ENCODE measurements at regions not wholly inside any gene's neighbourhood (a gene's known extent, or its start where the extent isn't known, plus 50 kb on each side); places are given as distances from the start of the nearest gene placed in this dataset.

GRCh38 chr2:109049022-109049421 is 60.0 kb upstream of the EDAR start:
- H3K36me3 ChIP-seq (ENCODE audit: control insufficient read depth in 2 of 2, extremely low read depth in 1 of 2, insufficient read depth in 2 of 2, low read length in 2 of 2), result no peaks in the 10 kb centered on the region
- dilution Hi-C loops (cut with MboI; ENCODE audit: extremely low pct_ligation_motif_present, low sequenced_read_pairs), result no loop called here
- H3K4me1 ChIP-seq (ENCODE audit: control insufficient read depth, extremely low read depth, insufficient read depth, low read length), result no peaks in the 10 kb centered on the region
- H3K9ac ChIP-seq (replicated peaks; ENCODE audit: extremely low read depth, insufficient read depth, low read length), result no peak overlapping the region
- H3K9me3 ChIP-seq (replicated peaks; ENCODE audit: control insufficient read depth, insufficient read depth, low read length), result no peaks in the 10 kb centered on the region
- no TSS peak for BruUV-seq (replicated peaks)
- TF ChIP-seq MYC (IDR thresholded peaks at IDR 0.05; ENCODE audit: low read depth, low read length) (no peak), POLR2AphosphoS5 (IDR thresholded peaks at IDR 0.05; ENCODE audit: insufficient read depth, low read depth, low read length) (no peak), POLR2A (IDR thresholded peaks at IDR 0.05; ENCODE audit: low read depth, low read length) (no peak), GATA2 (IDR thresholded peaks at IDR 0.05; ENCODE audit: insufficient read depth, insufficient read length, low read depth, low read length) (no peak), EZH2 (IDR thresholded peaks at IDR 0.05; ENCODE audit: borderline replicate concordance, low read depth, low read length, severe bottlenecking) (no peak), JUN (IDR thresholded peaks at IDR 0.05; ENCODE audit: borderline replicate concordance, insufficient read depth, insufficient read length, low read depth) (no peak), FOS (IDR thresholded peaks at IDR 0.05; ENCODE audit: borderline replicate concordance, insufficient read depth, low read length) (no peak)
- TF ChIP-seq, protein P1, sequence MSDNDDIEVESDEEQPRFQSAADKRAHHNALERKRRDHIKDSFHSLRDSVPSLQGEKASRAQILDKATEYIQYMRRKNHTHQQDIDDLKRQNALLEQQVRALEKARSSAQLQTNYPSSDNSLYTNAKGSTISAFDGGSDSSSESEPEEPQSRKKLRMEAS (IDR thresholded peaks at IDR 0.05; ENCODE audit: insufficient read depth, insufficient read length), result no peak
- TF ChIP-seq, protein P2, sequence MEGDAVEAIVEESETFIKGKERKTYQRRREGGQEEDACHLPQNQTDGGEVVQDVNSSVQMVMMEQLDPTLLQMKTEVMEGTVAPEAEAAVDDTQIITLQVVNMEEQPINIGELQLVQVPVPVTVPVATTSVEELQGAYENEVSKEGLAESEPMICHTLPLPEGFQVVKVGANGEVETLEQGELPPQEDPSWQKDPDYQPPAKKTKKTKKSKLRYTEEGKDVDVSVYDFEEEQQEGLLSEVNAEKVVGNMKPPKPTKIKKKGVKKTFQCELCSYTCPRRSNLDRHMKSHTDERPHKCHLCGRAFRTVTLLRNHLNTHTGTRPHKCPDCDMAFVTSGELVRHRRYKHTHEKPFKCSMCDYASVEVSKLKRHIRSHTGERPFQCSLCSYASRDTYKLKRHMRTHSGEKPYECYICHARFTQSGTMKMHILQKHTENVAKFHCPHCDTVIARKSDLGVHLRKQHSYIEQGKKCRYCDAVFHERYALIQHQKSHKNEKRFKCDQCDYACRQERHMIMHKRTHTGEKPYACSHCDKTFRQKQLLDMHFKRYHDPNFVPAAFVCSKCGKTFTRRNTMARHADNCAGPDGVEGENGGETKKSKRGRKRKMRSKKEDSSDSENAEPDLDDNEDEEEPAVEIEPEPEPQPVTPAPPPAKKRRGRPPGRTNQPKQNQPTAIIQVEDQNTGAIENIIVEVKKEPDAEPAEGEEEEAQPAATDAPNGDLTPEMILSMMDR (IDR thresholded peaks at IDR 0.05; ENCODE audit: extremely low read depth in 1 of 2, insufficient read depth in 1 of 2, low read depth in 1 of 2, low read length in 2 of 2), result no peak
- intact Hi-C loops (cut with micrococcal nuclease), result no loop called here
- no peak for DNase-seq (ENCODE audit: low read depth, low spot score)
- H3K4me2 ChIP-seq (ENCODE audit: insufficient read depth, low read length), result no peak overlapping the region
- peaks cover 0 to 5% of the 10 kb centered on the region in 2 experiments for H3K27me3 ChIP-seq (ENCODE audit: control insufficient read depth in 2 of 2, insufficient read depth in 2 of 2, low read length in 2 of 2)
- H4K20me1 ChIP-seq (replicated peaks; ENCODE audit: control insufficient read depth, extremely low read depth, insufficient read depth, low read length), result no peaks in the 10 kb centered on the region
- no peaks in the 10 kb centered on the region for H3K79me2 ChIP-seq (ENCODE audit: control insufficient read depth, insufficient read depth, low read length)
- H3K4me3 ChIP-seq (replicated peaks in 1 of 3; ENCODE audit: insufficient read depth in 1 of 3, low read depth in 1 of 3, low read length in 3 of 3), result no peak overlapping the region
- no peak overlapping the region for H2AFZ ChIP-seq (ENCODE audit: low read depth, low read length)
- POLR2A ChIA-PET, result no interaction called here
- no peak overlapping the region for H3K27ac ChIP-seq (ENCODE audit: insufficient read depth, low read depth, low read length)
- no peaks in the 10 kb centered on the region for H3K9me1 ChIP-seq (replicated peaks; ENCODE audit: control insufficient read depth, extremely low read depth, insufficient read depth, low read length)
- CTCF ChIA-PET, result interaction anchor here (0.9 to 1.6 kb wide), 4 partner anchors 11 to 687 kb away, joined by 3 read pairs; no protein-coding TSS in a partner anchor
- no peak for FAIRE-seq
